ENCODE measurements at regions not wholly inside any gene's neighbourhood (a gene's known extent, or its start where the extent isn't known, plus 50 kb on each side); places are given as distances from the start of the nearest gene placed in this dataset.

GRCh38 chr15:100801256-100801900, 78.3 kb upstream of the ALDH1A3 start:
- no peak for ATAC-seq
- H3K27ac ChIP-seq: no peak overlapping the region
- H3K4me3 ChIP-seq: no peak overlapping the region
- WGBS, 2 donors: 77 to 87% methylated on average over 17 of the region's 17 CpGs
- no peak for DNase-seq
- FAIRE-seq: no peak
- no peaks in the 10 kb centered on the region for H3K27me3 ChIP-seq
- TF ChIP-seq CTCF (IDR thresholded peaks at IDR 0.05): no peak
- H3K4me1 ChIP-seq: no peaks in the 10 kb centered on the region
- no peaks in the 10 kb centered on the region for H3K36me3 ChIP-seq
- no peaks in the 10 kb centered on the region for H3K9me3 ChIP-seq
- intact Hi-C loops (cut with DNase I): no loop called here

- ATAC-seq (no peak), FAIRE-seq (no peak), DNase-seq (no peak)
- Histone ChIP-seq H3K4me3 (no peak overlapping the region), H3K36me3 (no peaks in the 10 kb centered on the region), H3K9me3 (no peaks in the 10 kb centered on the region), H3K27me3 (no peaks in the 10 kb centered on the region), H3K4me1 (no peaks in the 10 kb centered on the region), H3K27ac (no peak overlapping the region)
- intact Hi-C loops (cut with DNase I): no loop called here
- WGBS, 2 donors: 76 to 87% methylated on average over 14 of the region's 14 CpGs
- no peak for TF ChIP-seq CTCF (IDR thresholded peaks at IDR 0.05)
These were observed 77.0 kb upstream of the ALDH1A3 start for GRCh38 chr15:100802421-100803170.

GRCh38 chr15:100803171-100803440, 76.5 kb upstream of the ALDH1A3 start:
- TF ChIP-seq CTCF (IDR thresholded peaks at IDR 0.05): no peak
- Histone ChIP-seq H3K4me1 (no peaks in the 10 kb centered on the region), H3K9me3 (no peaks in the 10 kb centered on the region), H3K27me3 (no peaks in the 10 kb centered on the region), H3K27ac (no peak overlapping the region), H3K4me3 (no peak overlapping the region), H3K36me3 (no peaks in the 10 kb centered on the region)
- ATAC-seq: no peak
- FAIRE-seq: no peak
- intact Hi-C loops (cut with DNase I): no loop called here
- 97 to 98% methylated on average over 3 of the region's 3 CpGs for WGBS, 2 donors
- DNase-seq: no peak

GRCh38 chr15:100806157-100806556, 73.5 kb upstream of the ALDH1A3 start:
- TF ChIP-seq CTCF (IDR thresholded peaks at IDR 0.05): no peak
- H3K27ac ChIP-seq: no peak overlapping the region
- WGBS, 2 donors: 77 to 83% methylated on average over 1 of the region's 1 CpG
- FAIRE-seq: no peak
- no peaks in the 10 kb centered on the region for H3K27me3 ChIP-seq
- H3K4me3 ChIP-seq: no peak overlapping the region
- no peaks in the 10 kb centered on the region for H3K9me3 ChIP-seq
- H3K4me1 ChIP-seq: no peaks in the 10 kb centered on the region
- intact Hi-C loops (cut with DNase I): no loop called here
- DNase-seq: no peak
- ATAC-seq: no peak
- no peaks in the 10 kb centered on the region for H3K36me3 ChIP-seq

- Histone ChIP-seq H3K9me3 (no peaks in the 10 kb centered on the region), H3K27me3 (no peaks in the 10 kb centered on the region), H3K36me3 (no peaks in the 10 kb centered on the region), H3K4me1 (no peaks in the 10 kb centered on the region), H3K4me3 (no peak overlapping the region), H3K27ac (no peak overlapping the region)
- DNase-seq (no peak), ATAC-seq (no peak), FAIRE-seq (no peak)
- no peak for TF ChIP-seq CTCF (IDR thresholded peaks at IDR 0.05)
- intact Hi-C loops (cut with DNase I): no loop called here
- WGBS, 2 donors: 67 to 82% methylated on average over 3 of the region's 3 CpGs
These were observed 72.6 kb upstream of the ALDH1A3 start for GRCh38 chr15:100807028-100807427.

Measured in pancreas (tissue), 10 donors.